ENCODE measurements at regions not wholly inside any gene's neighbourhood (a gene's known extent, or its start where the extent isn't known, plus 50 kb on each side); places are given as distances from the start of the nearest gene placed in this dataset.

DNA sequence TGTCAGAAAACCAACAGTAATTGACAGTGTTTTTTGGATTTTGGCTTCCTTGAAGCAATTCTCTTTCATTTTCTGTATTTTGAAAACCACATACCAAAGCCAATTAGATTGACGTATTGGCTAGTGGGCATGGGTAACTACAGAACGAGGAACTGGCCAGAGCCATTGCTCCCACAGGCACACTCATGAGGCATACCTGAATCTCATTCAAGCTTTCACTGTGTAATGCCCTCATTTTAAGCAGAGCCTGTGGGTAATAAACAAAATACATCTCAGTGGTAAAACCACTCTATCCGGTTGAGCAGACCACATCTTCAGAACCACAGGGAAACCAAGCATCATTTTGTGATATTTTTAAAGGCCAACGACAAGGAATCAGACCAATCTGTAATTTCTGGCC is 394.1 kb downstream of the ZNF608 start:
- DNase-seq = no peak

DNA sequence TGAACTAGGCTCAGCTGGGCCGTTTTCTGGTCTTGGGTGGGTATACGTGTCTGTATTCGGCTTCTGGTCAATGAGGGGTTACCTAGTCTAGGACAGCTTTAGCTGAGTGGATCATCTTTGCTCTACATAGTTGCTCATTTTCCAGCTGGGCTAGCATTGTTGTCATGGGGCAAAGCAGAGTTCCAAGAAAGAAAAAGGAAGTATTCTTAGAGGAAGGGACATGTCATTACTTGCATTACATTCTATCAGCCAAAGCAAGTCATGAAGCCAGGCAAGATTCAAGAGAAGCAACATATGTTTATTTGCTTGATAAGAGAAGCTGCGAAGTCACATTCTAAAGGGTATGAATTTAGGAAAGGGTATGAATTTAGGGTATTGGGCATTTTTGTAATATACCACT is 396.5 kb downstream of the ZNF608 start:
- DNase-seq = no peak

DNA sequence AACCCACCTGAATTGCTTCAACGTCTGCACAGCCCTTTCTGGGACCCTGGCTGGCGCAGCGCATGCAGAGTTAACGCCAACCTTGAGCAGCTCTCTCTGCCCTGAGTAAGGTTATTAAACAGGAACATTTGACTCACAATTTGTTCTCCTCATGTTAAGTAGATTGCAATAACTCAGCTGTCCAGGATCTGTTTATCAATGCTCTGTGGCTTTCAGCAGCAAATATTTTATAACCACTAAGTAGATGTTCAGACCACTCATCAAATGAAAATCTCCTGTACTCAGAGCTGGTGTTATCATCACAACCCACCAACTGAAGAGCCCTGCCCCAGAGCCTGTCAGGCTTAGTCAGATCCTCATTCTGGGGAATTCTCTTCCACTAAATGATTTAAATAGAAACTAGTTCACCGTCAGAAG is 403.0 kb downstream of the ZNF608 start:
- DNase-seq = no peak

DNA sequence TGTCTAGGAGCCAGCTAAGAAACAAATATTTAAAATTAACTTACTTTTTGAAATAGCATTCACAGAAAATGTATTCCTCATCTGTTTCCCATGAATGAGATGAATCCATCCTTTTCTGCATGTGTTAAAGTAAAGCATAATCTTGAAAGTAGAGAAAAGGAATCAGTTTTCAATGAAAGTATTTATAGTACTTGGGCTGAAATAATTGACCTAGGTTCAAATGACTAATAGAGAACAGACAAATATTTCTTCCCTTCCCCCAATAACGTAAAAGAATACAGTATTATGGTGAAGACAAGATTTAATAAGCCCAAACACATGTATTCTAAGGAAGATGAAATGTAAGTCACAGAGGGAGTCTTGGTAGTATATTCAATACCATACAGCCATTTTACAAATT is 403.5 kb downstream of the ZNF608 start:
- no peak for DNase-seq

DNA sequence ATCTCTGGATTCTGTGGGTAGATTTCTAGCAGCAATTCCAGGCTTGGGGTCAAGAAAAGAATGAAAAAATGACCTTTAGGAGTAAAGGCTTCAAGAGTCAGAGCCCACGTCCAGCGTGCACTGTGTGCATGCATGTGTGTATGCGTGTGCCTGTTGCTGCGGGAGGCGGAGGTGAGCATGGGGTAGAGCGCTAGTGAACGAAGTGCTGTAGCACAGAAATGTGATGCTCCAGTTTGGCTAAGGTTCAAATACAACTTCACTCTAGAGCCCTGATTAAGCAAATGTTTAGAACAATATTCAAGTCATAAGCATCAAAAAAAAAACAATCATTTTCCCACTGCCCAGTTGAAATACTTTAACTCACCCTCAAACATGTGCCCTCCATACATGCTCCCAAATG is 403.9 kb downstream of the ZNF608 start:
- DNase-seq = no peak

DNA sequence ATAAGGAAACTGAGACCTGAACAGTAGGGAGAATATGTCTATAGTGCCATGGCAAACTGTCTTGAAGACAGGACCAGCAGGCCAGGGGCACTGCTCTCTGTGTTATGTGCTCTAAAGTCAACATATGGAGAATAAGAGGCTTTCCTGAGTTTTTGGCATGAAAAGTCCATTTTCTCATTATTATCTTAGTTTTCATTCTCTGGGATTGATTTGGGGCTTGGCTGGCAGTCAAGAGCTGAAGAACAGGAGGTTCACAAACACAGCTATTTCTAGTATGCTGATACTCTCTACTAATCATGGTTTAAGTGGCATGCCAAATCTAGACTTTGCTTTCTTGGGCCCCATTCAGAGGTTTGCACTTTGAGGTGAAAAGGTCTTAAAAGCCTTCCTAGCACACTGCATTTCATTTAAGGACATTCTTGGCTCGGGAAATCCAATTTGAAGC is 404.4 kb downstream of the ZNF608 start:
- DNase-seq = no peak

DNA sequence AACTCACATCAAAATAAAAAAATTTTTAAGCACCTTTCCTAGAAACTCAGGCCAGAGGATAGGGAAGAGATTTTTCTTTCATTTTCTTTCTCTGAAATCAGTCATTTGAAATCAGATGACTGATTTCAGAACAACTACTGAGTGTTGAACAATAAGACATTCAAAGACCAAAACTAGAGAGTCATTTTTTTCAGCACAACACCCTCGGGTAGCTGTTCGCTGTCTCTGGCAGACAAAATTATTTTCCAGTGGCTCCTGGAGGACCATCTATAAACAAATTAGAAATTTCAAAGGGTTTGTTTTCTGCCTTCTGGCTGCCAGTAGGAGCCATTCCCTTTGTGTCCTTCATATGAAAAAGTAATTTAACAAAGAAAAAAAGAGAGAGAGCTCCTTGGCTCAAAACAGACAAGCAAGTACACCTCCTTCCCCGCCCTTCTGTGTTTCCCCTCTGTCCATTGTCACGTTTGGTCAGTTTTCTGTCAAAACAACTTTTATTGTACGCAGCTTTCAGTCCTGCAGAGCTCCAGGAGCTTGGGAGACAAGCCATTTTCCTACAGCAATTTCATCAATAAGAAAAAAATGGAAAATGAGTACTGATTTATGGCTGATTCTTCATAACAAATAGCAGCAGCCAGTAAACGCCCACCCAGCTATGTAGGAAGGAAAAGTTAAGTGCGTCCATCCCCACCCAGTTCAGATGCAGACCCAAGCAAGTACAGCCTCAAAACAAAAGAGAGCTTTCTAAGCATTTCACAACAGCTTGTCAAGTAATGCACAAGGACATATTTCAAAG is 405.2 kb downstream of the ZNF608 start:
- no peak for DNase-seq

DNA sequence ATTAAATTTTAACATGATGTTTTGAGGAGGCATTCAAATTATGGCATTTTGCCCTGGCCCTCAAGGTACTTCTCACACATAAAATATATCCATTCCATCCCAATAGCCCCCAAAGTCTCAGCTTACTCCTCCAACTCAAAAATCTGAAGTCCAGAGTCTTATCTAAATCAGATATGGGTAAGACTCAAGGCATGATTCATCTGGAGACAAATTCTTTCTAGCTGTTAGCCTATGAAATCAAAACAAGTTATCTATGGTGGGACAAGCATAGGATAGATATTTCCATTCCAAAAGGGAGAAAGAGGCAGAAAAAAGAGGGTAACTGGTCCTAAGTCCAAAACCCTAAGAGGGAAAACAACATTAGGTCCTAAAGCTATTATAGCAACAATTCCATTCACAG is 408.4 kb downstream of the ZNF608 start:
- DNase-seq = no peak

DNA sequence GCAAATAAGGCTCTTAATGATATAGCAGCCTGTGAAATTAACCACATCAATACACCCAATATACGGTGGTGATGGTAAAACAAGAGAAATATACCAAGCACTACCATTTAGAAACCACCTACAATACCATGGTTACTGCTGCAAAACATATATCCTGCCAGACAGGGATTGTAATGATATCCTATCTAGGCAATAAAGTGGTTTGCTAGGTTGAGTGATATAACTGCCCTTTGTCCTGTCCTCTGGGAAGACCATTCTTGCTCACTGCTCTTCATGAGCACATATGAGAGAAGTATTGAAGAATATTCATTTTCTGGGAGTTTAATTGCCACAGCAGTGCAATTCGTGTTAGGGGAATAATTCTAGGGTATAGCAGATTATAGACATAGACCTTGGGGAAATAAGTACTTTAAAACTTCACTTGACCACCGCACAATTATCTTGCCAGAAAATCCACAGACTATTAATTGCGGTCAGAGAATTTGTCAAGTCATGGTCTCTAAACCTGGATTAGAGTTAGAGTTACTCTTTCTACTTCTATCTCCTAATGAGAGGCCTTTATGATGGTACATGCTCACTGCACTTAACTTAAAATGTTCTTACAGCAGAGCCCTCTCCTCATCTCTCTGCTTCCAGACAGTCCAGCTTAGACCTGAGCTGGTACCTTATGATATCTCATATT is 413.0 kb downstream of the ZNF608 start:
- DNase-seq = no peak

DNA sequence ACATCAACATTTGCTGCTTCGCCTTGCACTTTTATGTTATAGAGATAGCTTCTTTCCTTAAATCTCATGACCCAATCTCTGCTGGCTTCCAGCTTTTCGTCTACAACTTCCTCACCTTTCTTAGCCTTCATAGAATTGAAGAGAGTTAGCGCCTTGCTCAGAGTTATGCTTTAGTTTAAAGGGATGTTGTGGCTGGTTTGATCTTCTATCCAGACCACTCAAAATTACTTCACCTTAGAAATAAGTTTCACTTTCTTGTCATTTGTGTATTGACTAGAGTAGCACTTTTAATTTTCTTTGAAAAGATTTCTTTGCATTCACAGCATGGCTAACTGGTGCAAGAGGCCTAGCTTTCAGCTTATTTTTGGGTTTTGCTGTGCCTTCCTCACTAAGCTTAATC is 414.2 kb downstream of the ZNF608 start:
- no peak for DNase-seq

DNA sequence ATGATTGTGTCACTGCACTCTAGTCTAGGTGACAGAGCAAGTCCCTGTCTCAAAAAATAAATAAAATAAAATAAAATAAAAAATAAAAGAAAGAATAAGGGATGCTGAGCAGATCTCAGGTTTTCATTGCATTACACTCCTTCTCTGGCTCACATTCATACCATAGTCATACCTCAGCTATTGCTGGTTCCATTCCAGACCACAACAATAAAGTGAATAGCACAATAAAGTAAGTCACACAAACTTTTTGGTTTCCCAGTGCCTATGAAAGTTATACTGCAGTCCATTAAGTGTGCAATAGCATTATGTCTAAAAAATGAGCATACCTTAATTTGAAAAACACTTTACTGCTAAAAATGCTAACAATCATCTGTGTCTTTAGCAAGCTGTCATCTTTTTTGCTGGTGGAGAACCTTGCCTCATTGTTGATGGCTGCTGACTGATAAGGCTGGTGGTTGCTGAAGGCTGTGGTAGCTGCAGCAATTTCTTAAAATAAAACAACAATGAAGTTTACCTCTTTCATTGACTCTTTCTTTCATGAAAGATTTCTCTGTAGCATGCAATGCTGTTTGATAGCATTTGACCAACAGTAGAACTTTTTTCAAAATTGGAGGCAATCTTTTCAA is 415.7 kb downstream of the ZNF608 start:
- no peak for DNase-seq

DNA sequence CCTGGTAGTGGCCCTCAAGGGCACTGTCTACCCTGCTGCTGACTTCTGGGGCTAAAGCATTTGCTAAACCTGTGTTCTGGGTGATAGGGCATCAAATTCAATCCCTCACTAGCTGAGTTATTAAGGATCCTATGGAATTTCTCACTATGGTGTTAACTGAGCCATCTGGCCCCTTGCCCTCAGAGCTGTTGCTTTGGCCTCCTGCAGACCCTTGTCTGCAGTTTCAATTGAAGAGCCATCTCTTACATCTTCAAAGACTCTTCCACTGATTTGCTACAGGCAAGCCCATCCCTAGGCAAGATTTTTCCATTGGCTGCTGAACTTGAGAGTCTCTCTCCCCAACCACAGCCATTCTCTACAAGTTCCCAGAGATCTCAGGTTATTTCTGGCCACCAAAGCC is 418.2 kb downstream of the ZNF608 start:
- DNase-seq = no peak

DNA sequence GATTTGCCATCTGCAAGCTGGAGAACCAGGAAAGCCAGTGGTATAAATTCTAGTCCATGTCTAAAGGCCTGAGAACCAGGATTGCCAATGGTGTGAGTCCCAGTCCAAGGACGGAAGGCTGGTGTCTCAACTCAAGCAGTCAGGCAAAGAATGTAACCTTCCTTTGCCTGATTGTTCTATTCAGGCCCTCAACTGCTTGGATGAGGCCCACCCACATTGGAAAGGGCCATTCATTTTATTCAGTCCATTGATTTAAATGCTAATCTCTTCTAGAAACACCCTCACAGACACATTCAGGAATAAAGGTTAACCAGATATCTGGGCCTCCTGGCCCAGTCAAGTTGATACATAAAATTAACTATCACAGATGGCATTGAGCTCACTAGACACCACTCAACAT is 427.8 kb downstream of the ZNF608 start:
- no peak for DNase-seq

DNA sequence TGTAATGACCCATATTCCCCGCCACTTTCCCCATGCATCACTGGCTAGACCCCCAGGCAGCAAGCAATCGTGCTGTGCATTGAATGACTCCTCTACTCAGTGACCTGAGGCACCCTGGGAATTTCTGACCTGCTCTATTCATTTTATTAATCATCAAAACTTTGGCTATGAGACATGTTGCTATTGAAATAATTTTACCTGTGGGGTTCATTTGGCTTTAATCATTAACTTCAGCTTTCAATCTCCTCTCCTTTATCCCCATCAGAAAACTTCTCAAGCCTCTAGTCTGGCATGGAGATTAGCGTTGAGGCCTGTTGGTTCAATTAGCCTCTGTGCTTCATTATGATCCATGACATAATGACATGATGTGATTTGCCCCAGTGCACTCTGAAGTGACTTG is 429.0 kb downstream of the ZNF608 start:
- DNase-seq = no peak

DNA sequence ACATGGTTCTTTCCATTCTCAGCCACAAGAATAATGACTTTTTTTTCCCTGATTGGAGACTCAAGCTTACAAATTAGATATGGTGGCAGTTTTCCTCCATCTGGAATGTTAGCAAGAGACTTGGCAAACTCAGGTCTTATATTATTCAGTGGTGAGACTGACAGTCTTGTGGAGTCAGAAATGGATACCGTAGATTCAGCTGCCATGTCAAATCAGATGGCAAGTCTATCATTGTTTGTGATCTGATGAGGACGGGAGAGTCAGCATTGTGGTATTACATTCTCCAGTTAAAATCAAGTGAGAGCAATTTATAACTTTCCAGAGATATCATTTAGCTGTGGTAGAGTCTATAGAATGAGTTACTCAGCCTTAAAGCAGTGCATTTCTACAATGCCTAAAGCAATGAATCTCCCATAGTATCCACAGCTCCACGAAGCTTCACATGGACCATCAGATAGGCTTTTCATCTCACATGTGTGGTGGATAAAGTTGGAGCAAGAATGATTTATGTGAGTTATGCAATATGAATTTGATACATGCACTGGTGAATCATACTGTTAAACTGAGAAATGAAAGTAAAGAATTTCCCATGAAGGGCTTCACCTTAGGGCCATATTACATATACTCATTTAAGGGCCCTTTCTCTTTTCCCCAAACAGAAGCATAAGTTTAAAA is 430.6 kb downstream of the ZNF608 start:
- DNase-seq = no peak

DNA sequence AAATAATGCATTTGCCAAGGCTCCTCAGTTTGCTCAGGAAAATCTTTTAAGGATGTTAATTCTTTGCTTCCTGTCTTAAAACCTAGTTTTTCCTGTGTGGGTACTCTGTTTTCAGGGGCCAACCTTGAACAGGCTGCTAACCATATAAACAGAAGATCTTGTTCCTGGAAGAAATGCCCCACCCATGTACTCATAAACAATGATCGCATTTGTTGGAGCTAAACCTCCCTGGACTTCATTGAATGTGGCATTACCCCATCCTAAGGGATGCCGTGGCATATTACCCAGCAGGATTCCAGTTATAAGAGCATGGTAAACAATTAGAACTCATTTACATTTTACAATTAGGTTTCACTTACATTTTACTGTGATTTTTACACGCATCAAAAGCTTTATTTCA is 436.0 kb downstream of the ZNF608 start:
- no peak for DNase-seq

DNA sequence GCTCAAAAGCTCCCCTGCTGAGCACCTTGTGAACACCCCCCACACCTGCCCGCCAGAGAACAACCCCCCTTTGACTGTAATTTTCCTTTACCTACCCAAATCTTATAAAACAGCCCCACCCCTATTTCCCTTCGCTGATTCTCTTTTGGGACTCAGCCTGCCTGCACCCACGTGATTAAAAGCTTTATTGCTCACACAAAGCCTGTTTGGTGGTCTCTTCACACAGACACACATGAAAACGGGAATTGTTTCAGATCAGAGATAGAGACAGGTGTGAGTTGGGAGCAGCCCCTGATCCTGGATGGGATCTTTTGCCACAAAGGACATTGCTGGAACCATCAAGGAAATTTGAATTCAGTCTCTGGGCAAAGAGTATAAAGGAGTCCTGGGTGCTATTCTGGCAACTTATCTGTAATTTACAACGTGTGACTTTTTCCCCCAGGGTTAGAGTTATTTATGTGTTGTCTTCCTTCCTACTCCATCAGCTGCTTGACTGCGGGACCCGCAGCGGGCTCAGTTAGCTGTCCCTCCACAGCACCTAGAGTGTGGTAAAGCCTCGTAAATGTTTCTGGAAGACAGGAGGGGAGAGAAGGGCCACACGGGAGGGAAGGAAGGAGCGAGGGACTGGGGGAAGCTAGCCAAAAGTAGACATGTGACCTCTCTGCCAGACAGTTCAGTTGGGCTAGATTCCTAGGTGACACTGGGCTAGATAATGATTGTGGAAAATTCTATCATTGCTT is 437.0 kb downstream of the ZNF608 start:
- no peak for DNase-seq

DNA sequence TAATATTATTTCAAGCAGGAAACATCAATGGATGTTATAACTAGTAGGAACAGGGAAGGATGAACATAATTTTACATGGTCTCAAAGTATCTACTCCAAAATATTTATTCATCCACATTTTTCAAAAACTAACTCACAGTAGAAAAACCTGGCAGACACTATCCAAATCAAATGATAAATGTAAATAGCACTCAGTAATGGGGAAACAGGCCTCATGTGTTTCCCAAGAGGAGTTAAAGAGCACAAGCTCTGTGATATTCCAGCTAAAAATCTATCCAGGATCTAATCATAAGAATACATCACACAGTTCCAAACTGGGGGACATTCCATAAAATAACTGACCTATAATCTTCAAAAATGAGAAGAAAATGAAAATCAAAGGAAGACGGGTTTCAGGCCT is 443.1 kb downstream of the ZNF608 start:
- no peak for DNase-seq

DNA sequence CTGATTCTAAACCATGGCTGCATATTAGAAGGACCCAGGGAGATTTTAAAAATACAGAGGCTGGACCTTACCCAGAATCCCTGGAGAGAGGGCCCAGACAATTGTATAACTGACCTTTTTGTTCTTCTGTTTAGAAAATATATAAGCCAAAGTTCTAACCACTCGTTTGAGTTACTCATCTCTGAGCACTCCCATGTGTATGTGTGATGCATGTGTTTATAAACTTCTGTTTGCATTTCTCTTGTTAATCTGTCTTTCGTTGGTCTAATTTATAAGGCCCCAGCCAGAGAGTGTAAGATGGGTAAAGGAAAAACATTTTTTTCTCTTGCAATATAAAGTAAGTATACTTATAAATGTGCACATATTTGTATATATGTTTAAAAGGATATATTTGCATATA is 443.9 kb downstream of the ZNF608 start:
- DNase-seq = no peak

DNA sequence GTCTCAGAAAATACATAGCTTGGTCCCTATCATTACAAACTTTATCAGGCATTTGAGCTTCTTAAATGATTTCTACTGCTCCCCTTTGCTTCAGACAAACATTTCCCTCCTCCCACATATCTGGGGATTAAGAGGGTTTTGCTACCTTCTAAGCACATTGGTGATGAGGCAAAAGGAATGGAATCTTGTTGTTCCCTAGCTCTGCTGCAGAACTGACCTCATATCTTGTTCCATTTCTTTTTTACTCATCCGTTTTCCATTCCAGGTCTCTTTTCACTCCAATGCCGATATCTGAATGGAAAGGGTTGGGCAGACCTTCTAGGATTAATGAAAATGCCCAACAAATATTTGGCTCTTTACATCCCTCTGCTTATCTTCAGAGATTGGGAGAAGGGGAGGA is 444.6 kb downstream of the ZNF608 start:
- no peak for DNase-seq

DNA sequence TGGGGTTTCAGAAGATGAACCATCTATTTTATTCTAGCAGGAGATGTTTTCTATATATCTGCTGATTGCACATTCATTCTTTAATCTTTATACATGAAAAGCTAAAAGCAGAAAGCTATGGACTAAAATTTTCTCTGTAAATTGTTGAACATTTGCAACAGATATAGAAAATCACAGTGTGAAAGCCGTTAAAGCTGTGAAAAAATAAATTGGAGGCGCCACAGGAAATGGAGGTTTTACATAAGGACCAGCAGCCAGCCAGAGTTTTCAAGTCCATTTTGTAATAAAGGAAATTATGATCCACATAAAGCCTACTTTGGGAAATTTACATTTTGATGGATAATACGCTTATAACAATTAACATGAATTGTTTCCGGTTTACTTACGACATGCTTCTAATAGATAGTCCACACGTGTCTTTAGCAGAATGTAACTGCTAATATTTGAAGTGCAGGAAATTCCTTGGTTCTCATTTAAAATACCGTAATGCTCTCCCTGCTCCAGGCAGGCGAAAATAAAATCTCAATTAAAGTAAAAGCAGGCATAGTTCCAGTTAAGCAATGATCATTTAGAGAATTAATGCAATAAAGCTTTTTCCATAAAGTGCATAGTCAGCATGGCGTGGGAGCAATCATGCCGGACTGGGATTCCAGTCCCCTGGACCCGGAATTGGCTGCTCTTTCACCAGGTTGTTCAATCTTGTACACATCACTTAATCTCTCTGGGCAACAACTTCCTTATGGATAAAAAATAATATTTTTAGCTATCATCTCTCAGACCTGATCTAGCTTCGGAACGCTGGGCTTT is 445.4 kb downstream of the ZNF608 start:
- no peak for DNase-seq

DNA sequence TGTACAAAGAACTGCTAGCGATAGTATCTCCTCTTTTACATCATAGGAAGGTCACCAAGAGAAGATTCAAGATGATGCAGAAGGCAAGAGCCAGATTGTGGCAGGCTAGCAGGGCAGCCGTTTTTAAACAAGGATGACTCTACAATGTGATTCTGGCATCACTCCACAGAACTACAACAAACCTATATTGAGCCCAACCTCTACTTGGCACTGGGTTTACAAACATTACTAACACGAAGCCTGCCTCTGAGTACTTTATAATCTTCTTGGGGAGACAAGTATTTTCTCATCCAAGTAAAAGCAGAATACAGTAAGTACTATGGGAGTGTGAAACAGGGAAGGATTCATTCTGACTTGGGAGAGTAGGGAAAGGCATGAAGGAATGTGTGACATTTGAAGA is 448.6 kb downstream of the ZNF608 start:
- no peak for DNase-seq

All from stimulated activated CD8-positive, alpha-beta memory T cell treated with anti-CD3 and anti-CD28 coated beads, Interleukin-4, amount 100 ng/mL, for 48 hours (primary cell).